ENCODE measurements at regions not wholly inside any gene's neighbourhood (a gene's known extent, or its start where the extent isn't known, plus 50 kb on each side); places are given as distances from the start of the nearest gene placed in this dataset.

GRCh38 chr12:78568321-78569020 is 296.1 kb upstream of the SYT1 start:
- TF ChIP-seq CTCF (IDR thresholded peaks at IDR 0.05) = no peak
- no peak for TF ChIP-seq ZFX (IDR thresholded peaks at IDR 0.05; ENCODE audit: borderline replicate concordance)

All from 22Rv1 (cell line).